ENCODE measurements at regions not wholly inside any gene's neighbourhood (a gene's known extent, or its start where the extent isn't known, plus 50 kb on each side); places are given as distances from the start of the nearest gene placed in this dataset.

- TF ChIP-seq EZH2 (IDR thresholded peaks at IDR 0.05; ENCODE audit: low read depth) = no peak
- TF ChIP-seq CTCF (conservative IDR thresholded peaks at IDR 0.05) = no peak
Measured at GRCh38 chr5:148711961-148712360, 57.6 kb upstream of the HTR4 start.
